DND-41 (cell line): ENCODE measurements at regions not wholly inside any gene's neighbourhood (a gene's known extent, or its start where the extent isn't known, plus 50 kb on each side); places are given as distances from the start of the nearest gene placed in this dataset.

Experiments
- CTCF ChIP-seq: IDR thresholded peaks from 2 replicates; pipeline ENCODE4 v1.5.1; 2012; ENCODE audit warnings: borderline replicate concordance, low read length, moderate library complexity, mild to moderate bottlenecking; ENCODE audit not compliant: poor library complexity, severe bottlenecking; ENCODE audit errors: extremely low read depth
- EZH2 ChIP-seq: IDR thresholded peaks from 3 replicates; pipeline ENCODE4 v1.6.1; 2012; ENCODE audit warnings: borderline replicate concordance, low read depth, mild to moderate bottlenecking, moderate library complexity, low read length, inconsistent platforms; ENCODE audit not compliant: severe bottlenecking

GRCh38 chr9:28105001-28105400, 531.7 kb upstream of the C9orf72 start:
- TF ChIP-seq EZH2 (no peak), CTCF (no peak)
